Inflammatory macrophage (primary cell): ENCODE measurements at regions not wholly inside any gene's neighbourhood (a gene's known extent, or its start where the extent isn't known, plus 50 kb on each side); places are given as distances from the start of the nearest gene placed in this dataset.

Experiments
- DNase-seq, 2 donors: peaks; one replicate each; pipeline ENCODE4 v3.0.0-alpha.2; 2020 to 2022

GRCh38 chr18:78736015-78736690, 243.5 kb upstream of the SALL3 start:
- DNase-seq = no peak

GRCh38 chr18:78737006-78737915, 242.4 kb upstream of the SALL3 start:
- no peak for DNase-seq

- no peak for DNase-seq
Observed at GRCh38 chr18:78738076-78738690, 241.4 kb upstream of the SALL3 start.

- no peak for DNase-seq
Observed at GRCh38 chr18:78739115-78739514, 240.5 kb upstream of the SALL3 start.

- DNase-seq = no peak
Observed at GRCh38 chr18:78739882-78740677, 239.5 kb upstream of the SALL3 start.

GRCh38 chr18:78740876-78741275, 238.7 kb upstream of the SALL3 start:
- no peak for DNase-seq

- no peak for DNase-seq
Observed at GRCh38 chr18:78741381-78742217, 238.0 kb upstream of the SALL3 start.

GRCh38 chr18:78742218-78742745, 237.3 kb upstream of the SALL3 start:
- DNase-seq = no peak

GRCh38 chr18:78743078-78743477, 236.5 kb upstream of the SALL3 start:
- DNase-seq = no peak

GRCh38 chr18:78751664-78752063, 228.0 kb upstream of the SALL3 start:
- DNase-seq = no peak

- no peak for DNase-seq
Observed at GRCh38 chr18:78753240-78753639, 226.4 kb upstream of the SALL3 start.

- DNase-seq = no peak
Observed at GRCh38 chr18:78754311-78755043, 225.1 kb upstream of the SALL3 start.

- no peak for DNase-seq
Observed at GRCh38 chr18:78757014-78757413, 222.6 kb upstream of the SALL3 start.

- no peak for DNase-seq
Observed at GRCh38 chr18:78758496-78758895, 221.1 kb upstream of the SALL3 start.

GRCh38 chr18:78762753-78763152, 216.9 kb upstream of the SALL3 start:
- DNase-seq = no peak

GRCh38 chr18:78764544-78764943, 215.1 kb upstream of the SALL3 start:
- DNase-seq = no peak

- DNase-seq = no peak
Observed at GRCh38 chr18:78765142-78765541, 214.5 kb upstream of the SALL3 start.

- DNase-seq = no peak
Observed at GRCh38 chr18:78765637-78766281, 213.9 kb upstream of the SALL3 start.

- no peak for DNase-seq
Observed at GRCh38 chr18:78766651-78767533, 212.7 kb upstream of the SALL3 start.
